GM18861 (cell line): ENCODE measurements at regions not wholly inside any gene's neighbourhood (a gene's known extent, or its start where the extent isn't known, plus 50 kb on each side); places are given as distances from the start of the nearest gene placed in this dataset.

Experiments
- ATAC-seq: cut with Tn5 transposase; IDR thresholded peaks from one replicate; pipeline ENCODE4 v1.9.1; 2021; ENCODE audit not compliant: unreplicated experiment

DNA sequence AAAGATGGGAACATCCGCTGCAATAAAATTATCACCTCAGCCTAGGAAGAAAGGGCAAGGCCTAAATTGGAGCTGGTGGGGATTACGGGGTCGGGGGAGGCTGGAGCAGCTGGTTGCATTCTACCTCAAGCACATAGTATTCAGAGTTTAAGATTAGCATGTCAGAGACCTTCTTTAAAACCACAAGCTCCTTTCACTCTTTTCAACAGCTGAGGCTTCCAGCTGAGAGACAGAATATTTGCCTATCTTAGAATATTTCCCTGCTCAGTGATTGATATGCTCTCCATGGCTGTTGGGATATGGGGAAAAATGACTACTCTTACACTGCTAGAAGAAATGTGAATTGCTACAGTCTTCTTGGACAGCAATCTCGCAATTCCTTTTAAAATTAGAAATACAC, 248.6 kb downstream of the TBX15 start:
- ATAC-seq, result no peak

DNA sequence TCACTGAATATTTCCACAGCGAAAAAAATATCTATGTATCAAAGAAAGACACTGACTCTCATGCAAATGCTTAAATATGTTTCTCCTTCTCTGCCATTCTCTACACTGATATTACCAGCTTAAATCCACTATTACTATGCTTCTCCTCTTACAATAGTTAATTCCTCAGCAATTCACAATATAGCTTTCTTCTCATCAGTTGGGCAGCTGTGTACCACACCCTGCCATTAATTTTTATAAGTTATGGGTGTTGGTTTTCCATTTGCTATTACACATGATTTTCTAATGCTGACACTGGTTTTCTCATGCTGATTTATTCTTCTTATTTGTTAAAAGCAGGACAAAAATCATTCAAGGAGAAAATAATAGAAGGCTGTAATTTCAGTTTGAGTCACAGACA, 251.8 kb downstream of the TBX15 start:
- ATAC-seq, result no peak

DNA sequence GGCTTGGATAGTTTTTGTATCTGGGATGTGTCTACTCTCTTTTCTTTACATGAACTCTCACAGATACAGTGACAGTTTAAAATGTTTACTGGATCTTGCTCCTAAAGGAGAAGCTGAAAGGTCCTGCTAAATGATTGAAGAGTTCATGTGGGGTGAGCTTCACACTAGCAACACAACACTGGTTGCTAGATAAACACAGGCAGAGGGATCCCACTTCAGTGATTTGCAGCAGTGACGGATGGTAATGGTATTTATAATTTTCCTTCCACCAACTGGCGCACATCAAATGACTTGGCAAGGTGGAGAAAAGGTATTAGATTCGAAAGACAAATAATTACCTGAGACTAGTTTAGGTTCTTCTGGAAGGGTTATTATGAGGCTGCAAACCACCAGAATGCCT, 270.2 kb downstream of the TBX15 start:
- no peak for ATAC-seq

DNA sequence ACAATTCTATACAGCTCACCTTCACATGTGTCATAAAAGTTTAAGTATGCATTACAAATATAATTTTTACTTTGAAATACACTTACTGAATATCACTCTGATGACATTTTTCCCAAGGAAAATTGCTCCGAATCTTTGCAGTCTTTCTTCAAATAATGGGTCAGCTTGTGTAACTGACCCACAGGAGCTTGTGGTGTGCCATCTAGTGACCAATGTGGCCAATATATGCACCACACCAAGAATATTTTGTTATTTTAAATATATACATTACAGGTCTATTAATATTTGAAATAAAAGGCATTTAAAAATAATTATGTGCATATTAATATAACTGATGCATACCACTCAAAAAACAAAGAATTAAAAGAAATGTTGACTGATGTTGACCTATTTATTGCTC, 271.4 kb downstream of the TBX15 start:
- ATAC-seq, result no peak

GRCh38 chr1:118711356-118711755, 276.8 kb downstream of the TBX15 start:
- ATAC-seq, result no peak

DNA sequence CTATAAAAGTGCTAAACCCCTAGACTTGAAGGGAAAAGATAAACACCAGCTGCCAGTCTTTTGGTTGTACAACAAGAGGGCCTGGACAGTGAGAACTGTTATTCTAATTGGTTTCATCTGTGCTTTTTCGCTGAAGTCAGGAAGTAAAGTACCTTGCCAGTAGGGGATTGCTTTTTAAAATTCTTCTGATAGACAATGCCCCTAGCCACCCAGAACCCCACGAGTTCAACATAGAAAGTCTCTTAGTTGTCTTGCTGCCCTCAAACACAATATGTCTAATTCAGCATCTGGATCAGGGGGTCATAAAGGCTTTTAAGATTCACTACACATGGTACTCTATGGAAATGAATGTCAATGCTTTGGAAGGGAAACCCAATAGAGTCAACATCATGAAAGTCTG, 289.2 kb downstream of the TBX15 start:
- no peak for ATAC-seq

GRCh38 chr1:118692143-118692542, 296.0 kb downstream of the TBX15 start:
- no peak for ATAC-seq

DNA sequence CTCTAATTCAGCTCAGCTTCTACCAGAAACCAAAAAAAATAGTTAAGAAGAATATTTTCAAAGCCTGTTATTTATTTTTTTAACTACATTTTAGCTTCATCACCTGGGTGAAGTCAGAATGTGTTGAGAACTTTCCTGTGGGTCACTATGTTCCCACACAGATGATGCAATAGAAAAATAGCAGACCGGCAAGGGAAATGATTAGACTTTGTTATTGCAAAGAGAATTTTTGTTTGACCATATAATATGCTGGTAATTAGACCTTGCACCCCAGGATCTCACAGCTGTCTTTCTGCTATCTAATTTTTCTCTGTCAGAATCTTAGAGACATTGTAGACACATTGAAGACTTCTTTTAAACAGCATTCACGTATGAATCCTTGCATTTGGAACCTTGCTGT, 299.3 kb downstream of the TBX15 start:
- no peak for ATAC-seq

DNA sequence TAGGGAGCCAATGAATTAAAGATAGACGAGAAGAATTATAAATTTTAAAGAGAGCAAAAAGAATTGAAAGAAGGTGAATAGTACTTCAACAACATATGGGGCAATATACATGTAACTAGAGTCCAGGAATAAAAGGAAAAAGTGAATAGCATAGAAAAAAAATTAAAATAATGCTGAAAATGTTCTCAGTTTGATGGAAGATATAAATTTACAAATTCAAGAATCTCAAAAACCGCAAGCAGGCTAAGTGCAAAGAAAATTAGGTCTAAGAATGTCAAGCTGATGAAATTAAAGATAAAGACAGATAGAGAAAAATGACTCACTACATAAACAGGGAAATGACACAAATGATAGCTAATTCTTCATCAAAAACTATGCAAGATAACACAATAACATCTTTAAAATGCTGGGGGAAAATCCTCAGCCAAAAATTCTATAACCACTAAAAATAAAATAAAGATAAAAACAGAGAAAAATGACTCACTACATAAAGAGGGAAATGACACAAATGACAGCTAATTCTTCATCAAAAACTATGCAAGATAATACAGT, 326.3 kb downstream of the TBX15 start:
- ATAC-seq, result no peak

DNA sequence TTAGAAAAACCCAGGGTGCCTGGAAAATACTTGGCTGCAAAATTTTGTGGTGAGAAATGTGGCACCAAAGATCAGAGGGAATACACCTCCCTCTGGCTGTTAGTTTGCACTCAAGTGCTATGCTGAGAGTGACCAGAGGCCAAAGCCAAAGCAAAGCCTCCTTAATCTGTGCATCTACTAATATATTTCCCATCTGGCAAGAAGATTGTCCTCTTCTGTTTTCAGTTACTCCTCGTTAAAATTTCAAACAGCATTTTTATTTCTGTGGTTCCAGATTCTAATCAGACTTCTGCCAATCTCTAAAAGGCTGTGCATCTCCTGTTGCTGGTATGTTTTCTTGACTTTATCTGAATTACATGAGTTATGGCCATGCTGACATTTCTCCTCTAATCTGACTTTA, 327.4 kb downstream of the TBX15 start:
- ATAC-seq, result no peak

DNA sequence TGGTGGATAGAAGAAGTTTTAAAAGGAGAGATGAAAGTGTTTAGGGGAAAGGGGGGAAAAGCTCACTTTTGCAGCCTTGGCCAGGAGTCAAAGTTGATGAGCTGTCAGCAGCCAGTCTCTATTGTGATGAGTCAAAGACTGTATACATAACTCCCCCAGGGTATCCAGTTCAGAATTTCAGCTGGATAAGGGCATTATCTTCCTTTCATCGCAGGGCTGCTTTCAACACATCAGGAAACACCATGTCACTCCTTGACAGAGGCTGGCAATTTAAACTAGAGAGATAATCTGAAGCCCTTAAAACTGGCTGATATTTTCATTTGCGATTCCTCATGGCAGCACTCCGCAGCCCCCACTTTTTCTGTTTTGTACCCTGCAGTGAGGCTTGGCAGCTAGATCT, 328.5 kb downstream of the TBX15 start:
- no peak for ATAC-seq

DNA sequence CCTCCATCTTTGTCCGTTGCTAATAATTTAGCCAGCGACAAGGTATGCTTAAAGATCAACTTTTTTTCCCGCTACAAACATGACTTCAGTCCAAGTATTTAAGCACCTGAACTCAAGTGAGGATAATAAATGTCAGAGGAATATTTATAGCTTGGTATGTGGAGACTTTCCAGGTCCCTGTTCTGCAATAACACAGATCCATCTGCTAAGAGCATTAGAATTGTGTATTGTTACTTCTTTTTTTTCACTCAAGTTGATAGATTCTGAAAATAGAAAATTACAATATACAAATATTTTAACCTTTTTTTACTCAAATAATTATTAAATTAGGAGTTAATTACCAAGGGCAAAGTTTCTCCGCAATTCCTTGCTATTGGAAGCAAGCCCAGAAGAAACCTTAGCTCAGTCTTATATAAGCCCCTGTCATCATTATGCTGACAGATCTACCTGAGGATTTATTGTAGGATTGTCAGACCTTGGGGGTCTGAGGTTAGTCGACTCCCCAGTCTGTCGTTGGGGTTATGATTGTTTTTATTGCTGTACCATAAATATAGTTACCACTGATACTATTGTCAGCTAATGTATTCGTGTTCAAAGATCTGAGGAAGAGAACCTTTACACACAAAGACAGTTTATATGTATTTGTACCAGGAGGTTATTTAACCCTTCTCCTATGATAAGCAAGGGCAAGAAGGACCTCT, 337.9 kb downstream of the TBX15 start:
- ATAC-seq, result no peak

GRCh38 chr1:118649369-118650106, 338.6 kb downstream of the TBX15 start:
- no peak for ATAC-seq

DNA sequence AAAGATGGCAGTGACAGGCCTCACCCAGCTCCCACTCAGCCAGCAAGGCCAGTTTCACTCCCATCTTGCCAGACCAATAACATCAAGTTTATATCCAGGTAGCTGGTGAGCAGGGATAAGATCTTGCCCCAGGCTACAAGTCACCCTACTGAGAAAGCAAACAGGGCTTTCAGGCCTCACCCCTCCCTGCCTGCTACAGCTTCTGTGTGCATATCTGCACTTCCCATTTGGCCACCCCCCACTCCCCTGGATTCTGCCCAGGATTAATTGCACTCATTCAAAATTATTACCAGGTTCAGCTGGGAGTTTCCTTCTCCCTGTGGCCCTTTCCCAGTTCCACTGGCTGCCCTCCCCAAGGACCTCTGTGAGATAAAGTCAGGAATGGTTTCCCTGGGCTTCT, 352.1 kb downstream of the TBX15 start:
- ATAC-seq, result no peak

DNA sequence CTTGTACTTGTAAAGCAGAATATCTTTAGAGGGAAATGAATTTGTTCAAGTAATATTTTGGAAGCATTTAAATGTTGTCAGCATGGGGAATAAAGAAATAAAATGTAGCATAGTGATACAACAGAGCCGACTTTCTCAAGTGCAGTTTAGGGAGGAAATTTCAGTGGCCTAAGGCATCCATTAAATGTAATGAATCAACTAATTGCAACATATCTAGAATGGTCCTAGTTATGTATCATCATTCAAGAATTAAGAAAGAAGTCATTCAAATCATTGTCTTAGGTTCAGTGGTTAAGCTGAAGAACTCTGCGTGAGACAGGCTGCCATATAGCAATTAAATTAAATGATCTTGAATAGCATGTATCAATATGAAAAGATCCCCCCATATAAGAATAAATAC, 360.7 kb downstream of the TBX15 start:
- no peak for ATAC-seq

GRCh38 chr1:118621839-118622238, 366.3 kb downstream of the TBX15 start:
- no peak for ATAC-seq

GRCh38 chr1:118618618-118619340, 369.4 kb downstream of the TBX15 start:
- ATAC-seq, result no peak

DNA sequence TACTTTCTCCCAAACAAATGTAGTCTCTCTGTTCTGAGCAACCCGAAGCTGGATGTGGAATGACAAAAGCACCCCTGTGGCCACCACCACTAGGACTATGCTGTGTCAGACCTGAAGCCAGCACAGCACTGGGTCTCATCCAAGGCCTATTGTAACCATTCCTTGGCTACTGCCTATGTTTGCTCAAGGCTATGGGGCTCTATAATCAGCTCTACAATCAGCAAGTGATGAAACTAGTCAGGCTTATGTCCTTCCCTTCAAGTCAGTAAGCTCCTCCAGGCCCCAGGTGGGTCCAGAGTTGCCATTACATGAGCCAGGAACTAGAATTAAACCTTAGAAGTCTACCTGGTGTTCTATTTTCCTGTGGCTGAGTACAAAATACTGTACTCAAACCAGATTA, 370.2 kb downstream of the TBX15 start:
- no peak for ATAC-seq

DNA sequence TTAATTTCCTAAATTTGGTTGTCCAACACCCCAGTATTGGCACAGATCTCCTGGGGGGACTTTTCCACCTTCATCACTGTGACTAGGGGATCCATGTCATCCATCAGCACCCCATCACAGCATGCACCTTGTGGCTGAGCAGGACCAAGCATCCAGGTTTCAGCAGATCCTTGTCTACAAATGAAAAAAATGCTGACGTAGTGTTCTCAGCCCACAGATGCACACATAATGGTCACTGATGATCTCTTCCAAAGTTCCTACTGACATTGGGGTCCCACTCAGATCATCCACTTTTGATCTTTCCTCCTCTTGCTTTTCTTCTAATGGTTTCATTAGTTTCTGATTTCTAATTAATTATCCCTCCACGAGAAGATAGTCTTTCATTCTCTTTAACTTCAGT, 373.1 kb downstream of the TBX15 start:
- ATAC-seq, result no peak

- no peak for ATAC-seq
Measured at GRCh38 chr1:118589238-118589846, 398.8 kb downstream of the TBX15 start.

DNA sequence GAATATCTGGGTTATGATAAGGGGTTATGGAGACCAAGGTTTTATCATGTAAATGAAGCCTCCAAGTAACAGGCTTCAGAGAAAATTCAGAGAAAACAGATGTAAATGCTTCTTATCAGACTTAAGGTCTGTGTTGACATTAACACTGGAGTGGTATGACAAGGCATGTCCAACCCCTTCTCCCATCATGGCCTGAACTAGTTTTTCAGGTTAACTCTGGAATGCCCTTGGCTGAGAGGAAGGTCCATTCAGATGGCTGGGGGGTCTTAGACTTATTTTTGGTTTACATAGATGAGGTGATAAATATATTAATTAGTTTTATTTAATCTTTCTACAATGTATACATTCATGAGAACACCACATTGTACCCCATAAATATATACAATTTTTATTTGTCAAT, 399.6 kb downstream of the TBX15 start:
- no peak for ATAC-seq
